Spleen (tissue), 7 donors: ENCODE measurements at regions not wholly inside any gene's neighbourhood (a gene's known extent, or its start where the extent isn't known, plus 50 kb on each side); places are given as distances from the start of the nearest gene placed in this dataset.
"Not testable (repeated sequence)": the region's sequence is repeated elsewhere in the genome, so short reads cannot be mapped to it uniquely, and the experiment has no call there.

Source experiments
- CTCF ChIP-seq, 11 experiments: fragments of 200-600 bp in 7 of 11; fragments of 450-650 bp in 4 of 11; sonication (generic) in 4 of 11; IDR thresholded peaks in 8 of 11; conservative IDR thresholded peaks in 3 of 11; 1 replicate in 7 of 11; 2 replicates in 4 of 11; pipeline versions ENCODE4 v1.4.0 to v1.8.0; 2016 to 2021; ENCODE audit warnings: antibody characterized with exemption in 11 of 11, inconsistent platforms in 4 of 11, mild to moderate bottlenecking in 1 of 11
- POLR2AphosphoS5 ChIP-seq, 3 donors: sonication (generic); formaldehyde crosslinking; IDR thresholded peaks; one replicate each; pipeline ENCODE4 v1.5.1; 2017; ENCODE audit warnings: antibody characterized with exemption in 3 of 3
- donor health status: DM: no; HTN: no; CAD: no; lungs with moderate emphysema.
- donor health status: DM: no; HTN: no; CAD: no.
- donor health status: DM: no; HTN: no; CAD: no.

DNA sequence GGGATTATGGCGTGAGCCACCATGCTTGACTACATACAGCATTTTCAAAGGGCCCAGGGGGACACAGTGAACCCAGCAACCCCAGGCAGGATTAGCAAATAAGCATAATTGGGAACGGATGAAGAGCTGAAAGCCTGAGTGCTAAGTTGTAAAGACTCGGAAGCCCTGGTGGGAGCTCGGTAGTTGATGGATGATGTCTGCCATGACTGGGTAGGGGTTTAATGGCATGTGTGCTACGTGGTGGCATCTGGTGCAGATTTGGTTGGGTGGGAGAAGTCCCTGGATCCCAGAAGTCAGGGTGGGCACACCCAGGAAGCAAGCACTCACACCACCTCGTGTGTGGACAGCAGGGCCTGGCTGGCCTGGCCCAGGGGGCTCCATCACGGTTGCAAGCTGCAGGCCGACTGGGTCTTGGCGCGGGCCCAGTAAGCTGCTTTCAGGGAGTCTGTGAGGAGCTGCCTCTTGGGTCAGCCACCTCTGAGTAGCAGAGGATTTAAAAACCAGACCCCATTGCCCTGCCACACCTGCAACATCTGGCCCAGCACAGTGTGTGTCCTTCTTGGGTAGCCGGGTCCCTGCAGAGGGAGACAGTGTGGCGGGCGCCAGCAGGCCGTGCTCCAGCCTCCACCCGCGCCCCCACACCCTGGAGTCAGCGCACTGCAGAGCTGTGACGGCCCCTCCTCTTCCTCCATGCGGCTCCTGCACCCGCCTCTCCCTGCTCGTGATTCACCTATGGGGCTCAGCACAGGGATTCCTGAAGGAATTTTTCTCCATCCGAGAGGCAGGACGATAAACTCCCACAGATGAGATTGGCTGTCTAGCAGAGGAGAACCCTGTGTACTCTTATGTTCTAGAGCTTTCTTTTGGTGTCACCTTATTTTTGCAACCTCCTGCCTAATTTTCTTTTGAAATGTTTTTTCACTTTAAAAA is 159.2 kb downstream of the LAT start:
- not testable (repeated sequence) for TF ChIP-seq CTCF (IDR thresholded peaks at IDR 0.05 in 8 of 11, conservative IDR thresholded peaks at IDR 0.05 in 3 of 11); POLR2AphosphoS5 (IDR thresholded peaks at IDR 0.05)
